A673 (cell line): ENCODE measurements at regions not wholly inside any gene's neighbourhood (a gene's known extent, or its start where the extent isn't known, plus 50 kb on each side); places are given as distances from the start of the nearest gene placed in this dataset.

Experiments used
- EZH2 ChIP-seq: fragments of 200-600 bp; sonication (generic); IDR thresholded peaks from 2 replicates; pipeline ENCODE4 v1.6.1; 2017; ENCODE audit warnings: borderline replicate concordance, low read depth, mild to moderate bottlenecking, mixed read lengths, antibody characterized with exemption, low read length; ENCODE audit not compliant: poor library complexity, severe bottlenecking
- TF ChIP-seq, protein P1 (sequence below): fragments of 300-800, 200-600 bp; sonication (generic); conservative IDR thresholded peaks from 2 replicates; pipeline ENCODE4 v1.5.1; 2017; ENCODE audit warnings: low read depth, mild to moderate bottlenecking, antibody characterized with exemption, low read length, moderate library complexity, mixed read lengths

DNA sequence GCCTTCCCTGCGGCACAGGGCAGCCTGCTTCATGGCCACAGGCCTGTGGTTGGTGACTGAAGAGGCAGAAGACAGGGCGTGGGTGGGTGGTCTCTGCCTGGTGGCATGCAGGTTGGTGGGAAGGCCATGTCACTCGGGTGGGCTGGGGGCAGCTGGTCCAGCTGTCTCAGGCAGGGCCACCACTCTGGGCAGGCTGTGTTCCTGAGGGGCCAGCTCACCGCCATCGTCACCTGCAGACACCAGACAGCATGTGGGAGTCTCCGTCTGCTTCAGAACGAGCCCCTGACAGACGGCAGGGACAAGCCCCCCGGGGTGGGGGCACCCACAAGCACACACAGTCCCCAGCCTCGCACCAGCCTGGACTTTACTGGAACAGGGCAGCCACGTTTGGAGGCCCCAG is 750.1 kb downstream of the BRD1 start:
- TF ChIP-seq, protein P1, sequence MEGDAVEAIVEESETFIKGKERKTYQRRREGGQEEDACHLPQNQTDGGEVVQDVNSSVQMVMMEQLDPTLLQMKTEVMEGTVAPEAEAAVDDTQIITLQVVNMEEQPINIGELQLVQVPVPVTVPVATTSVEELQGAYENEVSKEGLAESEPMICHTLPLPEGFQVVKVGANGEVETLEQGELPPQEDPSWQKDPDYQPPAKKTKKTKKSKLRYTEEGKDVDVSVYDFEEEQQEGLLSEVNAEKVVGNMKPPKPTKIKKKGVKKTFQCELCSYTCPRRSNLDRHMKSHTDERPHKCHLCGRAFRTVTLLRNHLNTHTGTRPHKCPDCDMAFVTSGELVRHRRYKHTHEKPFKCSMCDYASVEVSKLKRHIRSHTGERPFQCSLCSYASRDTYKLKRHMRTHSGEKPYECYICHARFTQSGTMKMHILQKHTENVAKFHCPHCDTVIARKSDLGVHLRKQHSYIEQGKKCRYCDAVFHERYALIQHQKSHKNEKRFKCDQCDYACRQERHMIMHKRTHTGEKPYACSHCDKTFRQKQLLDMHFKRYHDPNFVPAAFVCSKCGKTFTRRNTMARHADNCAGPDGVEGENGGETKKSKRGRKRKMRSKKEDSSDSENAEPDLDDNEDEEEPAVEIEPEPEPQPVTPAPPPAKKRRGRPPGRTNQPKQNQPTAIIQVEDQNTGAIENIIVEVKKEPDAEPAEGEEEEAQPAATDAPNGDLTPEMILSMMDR = no peak
- no peak for TF ChIP-seq EZH2
